ENCODE measurements at regions not wholly inside any gene's neighbourhood (a gene's known extent, or its start where the extent isn't known, plus 50 kb on each side); places are given as distances from the start of the nearest gene placed in this dataset.

DNA sequence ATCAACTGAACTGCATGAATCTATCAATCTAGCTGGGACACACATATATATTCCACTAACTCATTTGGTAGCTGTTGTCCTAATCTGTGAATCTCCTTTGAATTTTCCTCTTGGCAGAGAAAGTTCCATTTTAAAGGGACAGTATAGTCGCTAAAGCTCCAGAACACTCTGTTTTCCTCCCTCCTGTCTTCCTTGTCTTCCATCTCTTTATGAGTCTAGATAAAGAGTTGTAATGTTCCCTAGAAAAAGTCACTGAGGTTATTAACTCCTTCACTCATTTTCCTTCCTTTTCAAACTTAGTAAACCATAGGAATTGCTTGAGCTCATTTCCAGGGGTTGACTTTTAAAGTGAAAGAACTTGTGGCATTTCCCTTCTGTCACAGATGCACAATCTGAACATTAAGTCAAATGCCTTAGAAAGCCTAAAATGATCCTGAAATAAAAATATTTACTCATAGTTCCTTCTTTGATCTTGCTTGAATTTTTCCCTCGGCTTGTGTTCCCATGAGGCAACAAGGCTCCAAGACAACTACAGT is 198.4 kb downstream of the TRIM27 start:
- POLR2A ChIA-PET (ENCODE audit: low non-redundant PET) = no interaction called here
- no peaks in the 10 kb centered on the region for H3K4me1 ChIP-seq (ENCODE audit: insufficient read depth, low read length, poor library complexity, severe bottlenecking)
- no peaks in the 10 kb centered on the region for H3K9me3 ChIP-seq (ENCODE audit: low read depth, low read length, poor library complexity, severe bottlenecking)
- no peaks in the 10 kb centered on the region for H3K36me3 ChIP-seq (ENCODE audit: insufficient read depth, low read length, poor library complexity, severe bottlenecking)
- CTCF ChIA-PET = no interaction called here
- BruUV-seq (replicated peaks) = no TSS peak
- intact Hi-C loops (cut with micrococcal nuclease; ENCODE audit: unreplicated experiment) = no loop called here
- no peak for TF ChIP-seq EZH2 (IDR thresholded peaks at IDR 0.05; ENCODE audit: borderline replicate concordance, low read depth, low read length, poor library complexity, severe bottlenecking)
- TF ChIP-seq, protein P1, sequence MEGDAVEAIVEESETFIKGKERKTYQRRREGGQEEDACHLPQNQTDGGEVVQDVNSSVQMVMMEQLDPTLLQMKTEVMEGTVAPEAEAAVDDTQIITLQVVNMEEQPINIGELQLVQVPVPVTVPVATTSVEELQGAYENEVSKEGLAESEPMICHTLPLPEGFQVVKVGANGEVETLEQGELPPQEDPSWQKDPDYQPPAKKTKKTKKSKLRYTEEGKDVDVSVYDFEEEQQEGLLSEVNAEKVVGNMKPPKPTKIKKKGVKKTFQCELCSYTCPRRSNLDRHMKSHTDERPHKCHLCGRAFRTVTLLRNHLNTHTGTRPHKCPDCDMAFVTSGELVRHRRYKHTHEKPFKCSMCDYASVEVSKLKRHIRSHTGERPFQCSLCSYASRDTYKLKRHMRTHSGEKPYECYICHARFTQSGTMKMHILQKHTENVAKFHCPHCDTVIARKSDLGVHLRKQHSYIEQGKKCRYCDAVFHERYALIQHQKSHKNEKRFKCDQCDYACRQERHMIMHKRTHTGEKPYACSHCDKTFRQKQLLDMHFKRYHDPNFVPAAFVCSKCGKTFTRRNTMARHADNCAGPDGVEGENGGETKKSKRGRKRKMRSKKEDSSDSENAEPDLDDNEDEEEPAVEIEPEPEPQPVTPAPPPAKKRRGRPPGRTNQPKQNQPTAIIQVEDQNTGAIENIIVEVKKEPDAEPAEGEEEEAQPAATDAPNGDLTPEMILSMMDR (conservative IDR thresholded peaks at IDR 0.05; ENCODE audit: low read depth, low read length) = no peak
- H3K27ac ChIP-seq (ENCODE audit: low read depth, low read length, poor library complexity, severe bottlenecking) = no peak overlapping the region
- no peaks in the 10 kb centered on the region for H3K27me3 ChIP-seq (replicated peaks; ENCODE audit: insufficient read depth, low read depth, low read length, poor library complexity)
- H3K4me3 ChIP-seq (ENCODE audit: low read depth, low read length, poor library complexity, severe bottlenecking) = no peak overlapping the region
- DNase-seq (ENCODE audit: low spot score) = no peak

DNA sequence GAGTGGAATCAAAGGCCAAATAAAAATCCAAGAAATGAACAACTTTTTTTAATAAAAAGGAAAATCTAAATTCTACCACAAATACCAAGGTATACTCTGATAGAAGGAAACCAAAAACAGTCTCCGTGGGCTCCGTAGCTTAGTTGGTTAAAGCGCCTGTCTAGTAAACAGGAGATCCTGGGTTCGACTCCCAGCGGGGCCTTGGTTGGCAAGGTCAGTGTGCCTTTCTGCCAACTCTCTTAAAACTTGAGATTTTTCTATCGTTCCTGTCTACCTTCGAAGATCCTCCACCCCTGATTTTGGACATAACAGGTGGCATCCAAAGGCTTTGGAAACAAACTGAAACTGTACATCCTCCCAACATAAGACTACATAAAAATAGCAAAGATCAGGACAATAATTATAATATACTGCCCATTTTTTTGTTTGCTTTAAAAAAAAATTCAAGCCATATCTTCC is 197.9 kb downstream of the TRIM27 start:
- Histone ChIP-seq H3K9me3 (ENCODE audit: low read depth, low read length, poor library complexity, severe bottlenecking) (no peaks in the 10 kb centered on the region), H3K36me3 (ENCODE audit: insufficient read depth, low read length, poor library complexity, severe bottlenecking) (no peaks in the 10 kb centered on the region), H3K4me3 (ENCODE audit: low read depth, low read length, poor library complexity, severe bottlenecking) (no peak overlapping the region), H3K4me1 (ENCODE audit: insufficient read depth, low read length, poor library complexity, severe bottlenecking) (no peaks in the 10 kb centered on the region), H3K27me3 (replicated peaks; ENCODE audit: insufficient read depth, low read depth, low read length, poor library complexity) (peaks cover 4% of the 10 kb centered on the region), H3K27ac (ENCODE audit: low read depth, low read length, poor library complexity, severe bottlenecking) (no peak overlapping the region)
- no peak for TF ChIP-seq EZH2 (IDR thresholded peaks at IDR 0.05; ENCODE audit: borderline replicate concordance, low read depth, low read length, poor library complexity, severe bottlenecking)
- TF ChIP-seq, protein P1 (conservative IDR thresholded peaks at IDR 0.05; ENCODE audit: low read depth, low read length) = no peak
- intact Hi-C loops (cut with micrococcal nuclease; ENCODE audit: unreplicated experiment) = no loop called here
- CTCF ChIA-PET = no interaction called here
- peak; percentile 75 for DNase-seq (ENCODE audit: low spot score)
- no TSS peak for BruUV-seq (replicated peaks)
- POLR2A ChIA-PET (ENCODE audit: low non-redundant PET) = no interaction called here

DNA sequence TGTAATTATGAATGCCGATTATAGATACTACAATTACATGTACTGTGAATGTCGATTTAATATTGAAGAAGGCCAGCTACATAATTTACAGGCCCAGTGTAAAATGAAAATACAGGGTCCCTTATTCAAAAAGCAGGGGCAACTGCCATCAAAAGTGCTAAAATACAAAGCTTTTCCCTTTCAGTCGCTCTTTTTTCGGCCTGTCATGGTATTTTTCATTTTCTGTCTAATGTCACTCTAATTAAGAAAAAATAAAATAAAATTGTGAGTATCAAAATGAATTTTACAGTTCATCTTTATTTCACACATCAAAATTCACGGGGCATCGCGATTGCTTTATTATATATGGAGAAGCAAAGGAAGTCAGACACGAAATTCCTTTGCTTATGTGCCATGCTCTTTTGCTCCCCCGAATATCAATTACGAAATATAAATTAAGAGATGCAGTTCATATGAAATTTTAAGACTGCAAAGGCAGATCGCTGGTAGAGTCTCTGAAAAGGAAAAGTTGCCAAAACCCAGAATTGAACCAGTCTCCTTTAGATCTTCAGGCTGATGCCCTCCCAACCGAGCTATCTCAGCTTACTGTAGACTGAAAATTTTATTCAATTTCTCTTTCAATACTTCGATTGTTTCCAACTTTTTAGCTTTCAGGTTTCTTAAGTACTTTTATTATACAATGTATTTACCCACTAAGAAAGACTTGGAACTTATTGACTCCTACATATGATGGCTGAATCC is 197.0 kb downstream of the TRIM27 start:
- ChIA-PET CTCF (no interaction called here), POLR2A (ENCODE audit: low non-redundant PET) (no interaction called here)
- Histone ChIP-seq H3K36me3 (ENCODE audit: insufficient read depth, low read length, poor library complexity, severe bottlenecking) (no peaks in the 10 kb centered on the region), H3K27ac (ENCODE audit: low read depth, low read length, poor library complexity, severe bottlenecking) (no peak overlapping the region), H3K27me3 (replicated peaks; ENCODE audit: insufficient read depth, low read depth, low read length, poor library complexity) (peaks cover 7% of the 10 kb centered on the region), H3K4me3 (ENCODE audit: low read depth, low read length, poor library complexity, severe bottlenecking) (no peak overlapping the region), H3K9me3 (ENCODE audit: low read depth, low read length, poor library complexity, severe bottlenecking) (no peaks in the 10 kb centered on the region), H3K4me1 (ENCODE audit: insufficient read depth, low read length, poor library complexity, severe bottlenecking) (no peaks in the 10 kb centered on the region)
- TF ChIP-seq, protein P1 (conservative IDR thresholded peaks at IDR 0.05; ENCODE audit: low read depth, low read length) = no peak
- TF ChIP-seq EZH2 (IDR thresholded peaks at IDR 0.05; ENCODE audit: borderline replicate concordance, low read depth, low read length, poor library complexity, severe bottlenecking) = no peak
- BruUV-seq (replicated peaks) = no TSS peak
- no peak for DNase-seq (ENCODE audit: low spot score)
- intact Hi-C loops (cut with micrococcal nuclease; ENCODE audit: unreplicated experiment) = no loop called here
